Upper lobe of left lung (tissue), 4 donors: ENCODE measurements at regions not wholly inside any gene's neighbourhood (a gene's known extent, or its start where the extent isn't known, plus 50 kb on each side); places are given as distances from the start of the nearest gene placed in this dataset.

ENCODE experiments used
- POLR2A ChIP-seq, 4 donors: fragments of 450-650 bp; IDR thresholded peaks; one replicate each; pipeline ENCODE4 v1.5.1; 2016 to 2017; ENCODE audit warnings: antibody characterized with exemption in 4 of 4, mild to moderate bottlenecking in 2 of 4
- POLR2AphosphoS5 ChIP-seq, 2 donors: sonication (generic); formaldehyde crosslinking; IDR thresholded peaks; one replicate each; pipeline ENCODE4 v1.5.1; 2017; ENCODE audit warnings: antibody characterized with exemption in 2 of 2
- TF ChIP-seq, protein P1 (sequence below), 6 experiments: fragments of 450-650 bp in 4 of 6; fragments of 200-600 bp in 2 of 6; sonication (generic) in 2 of 6; IDR thresholded peaks; one replicate each; pipeline ENCODE4 v1.5.1; 2016 to 2019; ENCODE audit warnings: antibody characterized with exemption in 6 of 6

DNA sequence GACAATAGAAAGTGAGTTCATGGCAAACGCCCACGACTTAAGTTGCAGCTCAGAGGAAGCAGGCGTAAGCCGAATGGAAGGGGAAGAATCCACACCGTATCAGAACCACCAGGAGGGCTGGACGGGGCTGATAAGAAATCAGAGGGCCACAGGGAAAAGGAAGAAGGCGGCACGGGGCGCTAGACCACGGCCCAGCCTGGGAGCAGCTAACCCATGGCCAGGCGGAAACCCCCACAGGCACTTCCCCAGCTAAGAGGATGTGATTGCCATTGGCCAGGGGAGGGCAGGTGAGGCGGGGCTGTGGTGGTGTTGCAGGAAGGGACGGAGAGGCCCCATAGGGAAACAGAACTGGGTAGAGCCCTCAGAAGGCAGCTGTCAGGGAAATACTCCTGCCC lies 174.0 kb upstream of the AFDN start:
- TF ChIP-seq, protein P1, sequence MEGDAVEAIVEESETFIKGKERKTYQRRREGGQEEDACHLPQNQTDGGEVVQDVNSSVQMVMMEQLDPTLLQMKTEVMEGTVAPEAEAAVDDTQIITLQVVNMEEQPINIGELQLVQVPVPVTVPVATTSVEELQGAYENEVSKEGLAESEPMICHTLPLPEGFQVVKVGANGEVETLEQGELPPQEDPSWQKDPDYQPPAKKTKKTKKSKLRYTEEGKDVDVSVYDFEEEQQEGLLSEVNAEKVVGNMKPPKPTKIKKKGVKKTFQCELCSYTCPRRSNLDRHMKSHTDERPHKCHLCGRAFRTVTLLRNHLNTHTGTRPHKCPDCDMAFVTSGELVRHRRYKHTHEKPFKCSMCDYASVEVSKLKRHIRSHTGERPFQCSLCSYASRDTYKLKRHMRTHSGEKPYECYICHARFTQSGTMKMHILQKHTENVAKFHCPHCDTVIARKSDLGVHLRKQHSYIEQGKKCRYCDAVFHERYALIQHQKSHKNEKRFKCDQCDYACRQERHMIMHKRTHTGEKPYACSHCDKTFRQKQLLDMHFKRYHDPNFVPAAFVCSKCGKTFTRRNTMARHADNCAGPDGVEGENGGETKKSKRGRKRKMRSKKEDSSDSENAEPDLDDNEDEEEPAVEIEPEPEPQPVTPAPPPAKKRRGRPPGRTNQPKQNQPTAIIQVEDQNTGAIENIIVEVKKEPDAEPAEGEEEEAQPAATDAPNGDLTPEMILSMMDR (IDR thresholded peaks at IDR 0.05), result no peak
- no peak for TF ChIP-seq POLR2AphosphoS5 (IDR thresholded peaks at IDR 0.05)
- no peak for TF ChIP-seq POLR2A (IDR thresholded peaks at IDR 0.05)
